IgD-negative memory B cell (primary cell): ENCODE measurements at regions not wholly inside any gene's neighbourhood (a gene's known extent, or its start where the extent isn't known, plus 50 kb on each side); places are given as distances from the start of the nearest gene placed in this dataset.
"Not testable (repeated sequence)": the region's sequence is repeated elsewhere in the genome, so short reads cannot be mapped to it uniquely, and the experiment has no call there.

Source experiments
- H3K27ac Mint-ChIP-seq, 3 donors: one replicate each; pipeline ENCODE4 v1.8.0; 2020 to 2022; ENCODE audit warnings: mild to moderate bottlenecking in 3 of 3, mixed read lengths in 3 of 3, moderate library complexity in 1 of 3
- H3K27me3 Mint-ChIP-seq: one replicate; pipeline ENCODE4 v1.8.0; 2021; ENCODE audit warnings: mixed read lengths
- H3K36me3 Mint-ChIP-seq: one replicate; pipeline ENCODE4 v1.8.0; 2020; ENCODE audit warnings: mild to moderate bottlenecking, mixed read lengths
- H3K4me1 Mint-ChIP-seq, 3 donors: one replicate each; pipeline ENCODE4 v1.8.0; 2020 to 2022; ENCODE audit warnings: mixed read lengths in 3 of 3, mild to moderate bottlenecking in 1 of 3
- H3K4me3 Mint-ChIP-seq, 4 donors: one replicate each; pipeline ENCODE4 v1.8.0; 2020 to 2022; ENCODE audit warnings: mild to moderate bottlenecking in 4 of 4, mixed read lengths in 4 of 4, moderate library complexity in 3 of 4
- H3K9me3 Mint-ChIP-seq, 3 donors: one replicate each; pipeline ENCODE4 v1.8.0; 2020 to 2021; ENCODE audit warnings: mixed read lengths in 3 of 3, mild to moderate bottlenecking in 1 of 3

DNA sequence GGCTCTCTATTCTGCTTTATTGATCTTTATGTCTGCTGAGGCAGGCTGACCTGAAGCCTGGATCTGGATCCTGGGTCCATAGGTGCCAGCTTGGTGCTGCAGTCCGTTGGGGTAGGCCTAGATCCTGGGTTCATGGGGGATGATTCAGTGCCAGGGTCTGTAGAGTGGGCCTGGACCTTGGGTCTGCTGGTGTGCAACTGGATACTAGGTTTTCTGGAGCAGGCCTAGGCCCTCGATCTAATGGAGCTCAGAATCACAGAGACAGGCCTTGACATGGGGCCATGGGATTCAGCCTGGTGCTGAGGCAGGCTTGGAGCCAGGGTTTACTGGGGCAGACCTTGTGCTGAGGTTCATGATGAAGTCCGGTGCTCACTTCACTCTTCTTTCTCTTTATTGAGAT, 358.6 kb downstream of the TEX13C start:
- Mint-ChIP-seq H3K9me3 (peaks cover 1 to 16% (median 2%) of the 10 kb centered on the region in 3 donors), H3K27ac (no peak overlapping the region), H3K27me3 (no peaks in the 10 kb centered on the region), H3K36me3 (peaks cover under 1% of the 10 kb centered on the region), H3K4me3 (peak overlapping the region in 1 of 4 donors; percentile 41), H3K4me1 (peaks cover 3 to 13% (median 12%) of the 10 kb centered on the region in 3 donors)

DNA sequence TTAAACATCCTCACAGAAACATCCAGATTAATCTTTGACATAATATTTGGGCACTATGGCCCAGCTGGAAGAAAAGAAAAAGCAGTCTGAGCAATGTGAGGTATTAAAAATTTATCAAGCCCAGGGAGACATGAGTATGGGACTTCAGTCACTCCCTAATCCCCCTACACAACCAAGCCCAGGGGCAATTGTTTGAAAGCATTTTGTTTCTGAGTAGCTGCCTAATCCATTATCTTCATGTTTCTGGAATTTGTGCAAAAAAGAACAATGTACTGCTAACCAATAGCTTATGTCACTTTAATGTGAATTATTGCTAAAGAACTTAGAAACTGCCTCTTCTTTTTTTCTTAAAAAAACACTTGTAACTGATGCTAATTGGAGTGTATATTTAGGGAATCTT, 360.7 kb downstream of the TEX13C start:
- Mint-ChIP-seq H3K27ac (no peak overlapping the region), H3K9me3 (peaks cover 0 to 14% (median 1%) of the 10 kb centered on the region in 3 donors), H3K4me3 (no peak overlapping the region), H3K4me1 (peaks cover 3 to 13% (median 12%) of the 10 kb centered on the region in 3 donors), H3K27me3 (no peaks in the 10 kb centered on the region), H3K36me3 (peaks cover 1% of the 10 kb centered on the region)

DNA sequence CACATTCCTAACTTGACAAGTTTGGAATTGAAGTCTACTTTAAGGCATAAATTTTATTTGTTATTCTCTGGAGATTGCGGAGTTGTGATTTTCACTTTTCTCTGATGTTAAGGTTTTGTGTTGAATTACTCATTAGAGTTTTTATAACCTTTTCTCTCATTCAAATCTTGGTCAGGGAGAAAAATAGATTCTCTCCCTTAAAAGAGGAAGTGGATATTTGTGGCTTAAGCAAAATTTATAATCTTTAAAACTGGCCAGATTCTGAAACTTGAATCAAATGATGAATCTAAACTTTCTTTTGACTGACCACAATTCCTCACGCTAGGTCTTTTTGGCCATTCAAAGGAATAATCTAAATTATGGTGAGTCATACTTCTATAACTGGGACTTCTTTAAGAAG, 361.4 kb downstream of the TEX13C start:
- peaks cover 0 to 14% (median 1%) of the 10 kb centered on the region in 3 donors for H3K9me3 Mint-ChIP-seq
- H3K36me3 Mint-ChIP-seq: peaks cover 1% of the 10 kb centered on the region
- H3K27ac Mint-ChIP-seq: peak overlapping the region in 2 of 3 donors; percentile 23 to 86
- H3K27me3 Mint-ChIP-seq: no peaks in the 10 kb centered on the region
- H3K4me1 Mint-ChIP-seq: peaks cover 3 to 13% (median 12%) of the 10 kb centered on the region in 3 donors
- H3K4me3 Mint-ChIP-seq: peak overlapping the region in 1 of 4 donors; percentile 27

DNA sequence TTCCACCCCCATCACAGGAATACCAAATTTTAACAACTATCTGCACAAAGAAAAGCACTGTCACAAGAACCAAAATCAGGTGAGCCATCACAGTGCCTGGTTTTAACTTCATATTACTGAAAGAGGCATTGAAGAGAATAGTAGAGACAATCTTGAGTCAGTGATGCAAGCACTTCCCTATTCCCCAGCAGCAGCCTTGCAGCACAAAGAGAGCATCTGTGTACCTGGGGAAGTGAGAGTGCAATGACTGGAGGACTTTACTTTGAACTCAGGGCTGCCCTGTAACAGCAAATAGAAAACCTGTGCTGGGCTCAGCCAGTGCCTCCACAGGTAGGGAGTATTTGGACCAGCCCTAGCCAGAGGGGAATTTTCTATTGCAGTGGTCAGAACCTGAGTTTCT, 361.8 kb downstream of the TEX13C start:
- Mint-ChIP-seq H3K4me1 (peaks cover 3 to 13% (median 12%) of the 10 kb centered on the region in 3 donors), H3K27ac (peak overlapping the region in 2 of 3 donors; percentile 23 to 86), H3K36me3 (peaks cover 1% of the 10 kb centered on the region), H3K9me3 (peaks cover 0 to 12% (median 1%) of the 10 kb centered on the region in 3 donors), H3K27me3 (no peaks in the 10 kb centered on the region), H3K4me3 (peak overlapping the region in 1 of 4 donors; percentile 24)

DNA sequence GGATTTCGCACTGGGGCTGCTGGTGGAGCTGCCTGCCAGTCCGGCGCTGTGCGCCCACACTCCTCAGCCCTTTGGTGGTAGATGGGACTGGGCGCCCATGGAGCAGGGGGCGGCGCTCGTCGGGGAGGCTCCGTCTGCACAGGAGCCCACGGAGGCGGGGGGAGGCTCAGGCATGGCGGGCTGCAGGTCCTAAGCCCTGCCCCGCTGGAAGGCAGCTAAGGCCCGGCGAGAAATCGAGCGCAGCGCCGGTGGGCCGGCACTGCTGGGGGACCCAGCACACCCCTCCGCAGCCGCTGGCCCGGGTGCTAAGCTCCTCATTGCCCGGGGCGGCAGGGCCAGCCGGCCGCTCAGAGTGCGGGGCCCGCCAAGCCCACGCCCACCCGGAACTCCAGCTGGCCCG, 370.9 kb downstream of the TEX13C start:
- not testable (repeated sequence) for H3K27me3 Mint-ChIP-seq, H3K36me3 Mint-ChIP-seq, H3K9me3 Mint-ChIP-seq, H3K4me3 Mint-ChIP-seq, H3K4me1 Mint-ChIP-seq, H3K27ac Mint-ChIP-seq

DNA sequence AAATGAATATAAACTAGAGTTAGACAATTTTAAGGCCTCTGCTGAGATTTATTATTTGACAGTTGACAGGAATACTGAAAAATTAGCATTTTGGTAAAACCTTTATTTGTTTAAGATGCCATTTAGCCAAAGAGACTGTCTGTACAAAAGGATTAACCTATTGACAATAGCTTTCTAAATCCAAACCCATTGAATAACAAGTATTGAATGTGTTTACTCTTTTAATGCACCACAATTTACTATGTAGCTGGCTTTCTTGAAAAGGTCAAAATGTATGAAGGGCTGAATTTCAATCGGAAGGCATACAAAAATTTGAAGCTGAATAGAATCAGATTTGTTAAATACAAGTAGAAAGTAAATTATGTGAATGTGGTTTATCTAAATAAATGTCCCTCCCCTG, 374.5 kb downstream of the TEX13C start:
- H3K9me3 Mint-ChIP-seq: peaks cover 0 to 2% (median 2%) of the 10 kb centered on the region in 3 donors
- H3K27ac Mint-ChIP-seq: no peak overlapping the region
- H3K4me1 Mint-ChIP-seq: no peaks in the 10 kb centered on the region
- no peaks in the 10 kb centered on the region for H3K27me3 Mint-ChIP-seq
- H3K36me3 Mint-ChIP-seq: no peaks in the 10 kb centered on the region
- H3K4me3 Mint-ChIP-seq: no peak overlapping the region

DNA sequence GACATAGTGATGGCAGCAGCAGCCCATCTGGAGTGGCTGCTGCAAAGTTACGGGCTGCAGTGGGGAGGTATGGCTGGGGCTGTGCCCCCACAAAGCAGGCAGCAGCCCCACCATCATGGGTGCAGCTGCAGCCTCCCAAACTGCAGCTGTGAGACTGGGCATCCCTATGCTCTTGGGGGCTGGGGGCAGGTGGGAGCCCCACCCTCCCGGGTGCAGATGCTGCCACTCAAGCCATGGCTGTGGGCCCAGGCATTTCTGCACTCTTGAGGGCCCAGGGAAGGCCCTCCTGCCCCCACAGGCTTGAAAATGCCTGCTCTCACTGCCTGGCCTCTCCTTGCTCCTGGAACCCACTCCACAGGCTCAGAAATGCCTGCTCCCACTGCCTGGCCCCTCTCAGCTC, 389.4 kb downstream of the TEX13C start:
- Mint-ChIP-seq H3K27me3 (peaks cover 1% of the 10 kb centered on the region), H3K36me3 (peaks cover 1% of the 10 kb centered on the region), H3K9me3 (peaks cover 0 to 2% (median 0%) of the 10 kb centered on the region in 3 donors), H3K27ac (no peak overlapping the region), H3K4me1 (no peaks in the 10 kb centered on the region), H3K4me3 (no peak overlapping the region)

DNA sequence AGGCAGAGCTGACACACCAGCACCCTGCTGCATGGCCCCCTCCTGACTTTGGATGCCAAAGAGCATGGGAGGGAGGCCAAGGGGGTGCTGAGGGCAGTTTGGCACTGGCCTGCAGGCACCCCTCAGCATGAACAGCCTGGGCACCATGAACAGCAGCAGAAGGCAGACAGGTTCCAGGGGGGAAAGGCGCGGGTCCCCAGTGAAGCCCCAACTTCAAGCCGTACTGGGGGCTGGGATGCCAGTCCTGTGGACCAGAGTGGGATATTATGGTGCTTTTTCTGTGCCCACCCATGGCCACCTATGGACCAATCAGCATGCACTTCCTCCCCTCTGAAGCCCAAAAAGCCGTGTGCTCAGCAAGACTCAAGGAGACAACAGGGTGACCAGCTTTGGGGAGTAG, 389.9 kb downstream of the TEX13C start:
- Mint-ChIP-seq H3K36me3 (peaks cover 1% of the 10 kb centered on the region), H3K4me3 (no peak overlapping the region), H3K9me3 (peaks cover 0 to 2% (median under 1%) of the 10 kb centered on the region in 3 donors), H3K4me1 (no peaks in the 10 kb centered on the region), H3K27me3 (peaks cover 1% of the 10 kb centered on the region), H3K27ac (no peak overlapping the region)

DNA sequence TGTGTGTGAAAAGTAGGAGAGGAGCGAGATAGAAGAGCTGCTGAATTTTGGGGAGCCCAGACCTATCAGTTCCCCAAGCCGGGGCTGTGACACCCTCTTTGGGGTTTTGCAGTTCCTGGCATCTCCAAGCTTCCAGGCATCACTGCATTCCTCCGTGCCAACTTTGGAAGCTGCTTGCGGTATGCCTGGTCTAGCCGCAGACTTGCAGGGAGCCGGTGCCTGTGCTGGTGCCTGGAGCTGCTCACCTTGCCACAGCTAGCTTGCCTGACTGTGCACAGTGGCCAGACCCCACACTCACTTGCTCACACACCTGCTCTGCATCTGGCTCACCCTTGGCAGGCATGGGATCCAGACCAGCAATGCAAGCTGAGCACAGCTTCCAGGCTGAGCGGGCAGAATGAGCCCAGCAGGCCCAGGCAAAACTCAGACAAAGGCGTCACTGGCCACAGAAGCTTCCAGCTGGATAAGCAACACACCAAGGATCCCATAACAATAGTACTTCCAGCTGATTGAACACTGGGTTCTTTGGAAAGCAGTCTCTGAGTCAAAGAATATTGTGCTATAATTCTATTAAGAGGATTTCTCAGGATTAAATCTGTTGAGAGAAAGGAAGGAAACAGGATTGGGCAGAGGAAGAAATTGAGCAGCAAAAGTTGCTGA, 390.9 kb downstream of the TEX13C start:
- H3K36me3 Mint-ChIP-seq: no peaks in the 10 kb centered on the region
- H3K4me1 Mint-ChIP-seq: no peaks in the 10 kb centered on the region
- no peak overlapping the region for H3K27ac Mint-ChIP-seq
- H3K9me3 Mint-ChIP-seq: peaks cover 2 to 3% (median 2%) of the 10 kb centered on the region in 3 donors
- no peak overlapping the region for H3K4me3 Mint-ChIP-seq
- peaks cover 1% of the 10 kb centered on the region for H3K27me3 Mint-ChIP-seq

DNA sequence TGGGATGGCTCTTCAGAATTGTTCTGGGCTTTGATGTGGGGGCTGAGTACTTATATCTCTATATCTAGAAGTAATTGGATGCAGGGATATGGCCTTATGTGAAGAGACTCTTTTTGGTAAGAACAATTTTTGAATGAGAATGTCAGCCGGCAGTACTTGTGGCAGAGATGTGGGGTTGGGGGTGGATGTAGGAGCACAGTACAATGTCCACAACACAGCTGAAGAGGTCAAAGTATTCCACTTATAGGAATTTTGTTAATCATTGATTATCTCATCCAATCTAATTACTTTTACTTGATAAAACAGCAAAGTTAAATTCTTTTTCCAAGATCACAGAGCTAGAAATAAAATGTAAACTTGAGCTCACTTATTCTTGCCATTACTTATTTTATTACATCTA, 391.4 kb downstream of the TEX13C start:
- H3K9me3 Mint-ChIP-seq: peaks cover 2 to 6% (median 5%) of the 10 kb centered on the region in 3 donors
- peaks cover 1% of the 10 kb centered on the region for H3K27me3 Mint-ChIP-seq
- H3K27ac Mint-ChIP-seq: no peak overlapping the region
- no peaks in the 10 kb centered on the region for H3K4me1 Mint-ChIP-seq
- no peaks in the 10 kb centered on the region for H3K36me3 Mint-ChIP-seq
- no peak overlapping the region for H3K4me3 Mint-ChIP-seq

DNA sequence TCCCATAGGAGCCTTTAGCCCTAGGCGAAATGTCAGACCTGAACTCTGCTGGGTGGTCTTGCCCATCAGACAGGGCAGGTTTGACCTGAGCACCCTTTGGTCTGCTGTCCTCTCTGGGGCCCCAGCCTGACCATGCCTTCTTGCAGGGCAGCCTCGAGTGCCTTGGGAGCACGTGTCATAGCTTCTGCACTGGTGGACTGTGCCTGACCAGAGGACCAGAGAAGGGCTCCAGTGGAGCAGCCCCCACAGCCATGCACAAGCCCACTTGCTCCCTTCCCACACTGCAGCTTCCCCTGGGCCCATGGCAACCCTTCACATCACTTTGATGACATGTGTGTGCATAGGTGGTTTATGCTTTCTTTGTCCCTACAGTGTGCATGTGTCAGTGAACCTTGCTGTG, 394.0 kb downstream of the TEX13C start:
- no peak overlapping the region for H3K27ac Mint-ChIP-seq
- H3K9me3 Mint-ChIP-seq: peaks cover 2 to 8% (median 5%) of the 10 kb centered on the region in 3 donors
- H3K4me3 Mint-ChIP-seq: no peak overlapping the region
- H3K27me3 Mint-ChIP-seq: peaks cover 1% of the 10 kb centered on the region
- no peaks in the 10 kb centered on the region for H3K4me1 Mint-ChIP-seq
- no peaks in the 10 kb centered on the region for H3K36me3 Mint-ChIP-seq

DNA sequence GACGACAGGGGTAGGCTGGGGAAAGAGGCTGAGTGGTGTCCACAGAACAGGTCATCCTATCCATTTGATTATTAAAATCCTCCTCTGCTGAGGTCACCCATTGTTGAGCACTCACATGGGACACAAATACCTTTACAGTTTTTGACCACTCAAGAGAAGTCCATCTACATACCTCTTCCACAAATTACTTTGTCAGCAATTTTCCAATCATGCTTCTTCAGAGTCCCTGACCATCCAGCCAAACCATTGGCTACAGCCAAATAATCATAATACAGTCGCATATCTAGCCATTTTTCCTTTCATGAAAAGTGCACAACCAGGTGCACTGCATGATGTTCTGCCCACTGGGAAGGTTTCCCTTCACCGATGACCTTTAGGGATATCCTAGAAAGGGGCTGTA, 407.4 kb downstream of the TEX13C start:
- Mint-ChIP-seq H3K27ac (peak overlapping the region in 1 of 3 donors; percentile 19), H3K9me3 (peaks cover 0 to 2% (median 0%) of the 10 kb centered on the region in 3 donors), H3K4me3 (no peak overlapping the region), H3K4me1 (no peaks in the 10 kb centered on the region), H3K36me3 (no peaks in the 10 kb centered on the region), H3K27me3 (no peaks in the 10 kb centered on the region)

DNA sequence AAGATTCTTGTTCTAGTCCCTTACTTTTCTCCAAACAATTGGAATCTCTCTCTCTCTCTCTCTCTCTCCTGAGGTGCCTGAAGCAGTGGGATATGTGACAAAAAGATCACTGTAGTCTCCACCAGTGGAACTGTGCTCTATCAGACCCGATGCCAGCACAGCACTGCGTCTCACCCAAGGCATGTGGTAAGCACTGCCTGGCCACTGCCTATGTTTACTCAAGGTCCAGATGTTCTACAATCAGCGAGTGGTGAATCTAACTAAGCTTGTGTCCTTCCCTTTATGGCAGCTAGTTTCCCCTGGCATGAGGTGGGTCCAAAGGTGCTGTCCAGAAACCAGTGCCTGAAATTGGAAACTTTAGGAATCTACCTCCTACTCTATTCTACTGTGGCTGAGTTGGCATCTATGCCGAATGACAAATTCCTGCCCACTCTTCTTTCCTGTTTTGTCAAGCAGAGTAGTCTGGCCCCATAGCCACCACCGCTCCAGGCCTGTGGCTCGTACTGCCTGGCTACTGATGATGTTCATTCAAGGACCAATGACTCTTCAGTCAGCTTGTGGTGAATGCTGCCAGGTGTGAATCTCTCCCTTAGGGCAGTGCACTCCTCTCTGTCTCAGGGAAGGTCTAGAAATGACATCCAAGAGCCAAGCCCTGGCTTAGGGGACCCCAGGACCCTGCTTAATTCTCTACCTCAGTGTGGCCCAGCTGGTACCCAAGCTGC, 416.5 kb downstream of the TEX13C start:
- no peak overlapping the region for H3K27ac Mint-ChIP-seq
- H3K4me1 Mint-ChIP-seq: no peaks in the 10 kb centered on the region
- no peaks in the 10 kb centered on the region for H3K27me3 Mint-ChIP-seq
- H3K36me3 Mint-ChIP-seq: no peaks in the 10 kb centered on the region
- no peak overlapping the region for H3K4me3 Mint-ChIP-seq
- peaks cover 2 to 7% (median 5%) of the 10 kb centered on the region in 3 donors for H3K9me3 Mint-ChIP-seq

DNA sequence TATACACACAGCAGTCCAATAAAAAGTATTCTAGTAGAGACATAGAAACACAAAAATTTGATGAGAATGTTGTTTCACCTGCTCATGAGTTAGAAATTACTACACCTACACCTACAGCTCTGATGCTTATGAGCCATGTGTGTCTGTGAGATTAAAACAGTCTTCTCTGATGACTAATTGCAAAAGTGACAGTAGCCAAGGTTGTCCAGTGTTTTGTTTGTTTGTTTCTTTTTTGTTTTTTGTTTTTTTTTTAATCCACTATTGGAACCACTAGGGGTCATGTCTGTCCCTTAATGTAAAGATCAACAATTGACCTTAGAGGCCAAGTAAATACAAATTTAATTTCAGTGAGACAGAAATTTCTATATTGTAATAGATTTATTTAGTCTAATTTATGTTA, 423.1 kb downstream of the TEX13C start:
- H3K4me3 Mint-ChIP-seq: no peak overlapping the region
- H3K9me3 Mint-ChIP-seq: peaks cover 0 to 2% (median 0%) of the 10 kb centered on the region in 3 donors
- no peaks in the 10 kb centered on the region for H3K36me3 Mint-ChIP-seq
- H3K4me1 Mint-ChIP-seq: no peaks in the 10 kb centered on the region
- H3K27me3 Mint-ChIP-seq: no peaks in the 10 kb centered on the region
- no peak overlapping the region for H3K27ac Mint-ChIP-seq

DNA sequence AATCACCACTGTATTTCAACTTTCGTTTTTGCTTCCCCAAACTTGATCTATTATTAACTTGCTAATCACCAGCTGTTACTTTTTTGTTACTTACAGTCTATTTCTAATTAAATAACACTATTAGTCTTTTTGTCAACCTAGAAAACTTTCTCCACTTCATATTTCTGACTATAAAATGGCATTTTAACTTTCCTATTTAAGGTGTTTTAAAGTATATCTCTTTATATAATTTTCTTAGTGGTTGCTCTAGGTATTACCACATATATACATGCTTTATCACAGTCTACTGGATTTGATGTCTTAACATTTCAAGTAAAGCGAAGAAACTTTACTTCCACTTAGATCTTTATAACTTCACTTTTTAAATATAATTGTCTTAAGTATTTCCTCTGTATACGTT, 421.2 kb downstream of the DCAF12L2 start:
- no peaks in the 10 kb centered on the region for H3K9me3 Mint-ChIP-seq
- H3K36me3 Mint-ChIP-seq: no peaks in the 10 kb centered on the region
- H3K27ac Mint-ChIP-seq: no peak overlapping the region
- no peaks in the 10 kb centered on the region for H3K27me3 Mint-ChIP-seq
- peak overlapping the region in 1 of 4 donors; percentile 58 for H3K4me3 Mint-ChIP-seq
- no peaks in the 10 kb centered on the region for H3K4me1 Mint-ChIP-seq
